Peyer's patch (tissue), 4 donors: ENCODE measurements at regions not wholly inside any gene's neighbourhood (a gene's known extent, or its start where the extent isn't known, plus 50 kb on each side); places are given as distances from the start of the nearest gene placed in this dataset.

Experiments
- CTCF ChIP-seq, 6 experiments: fragments of 450-650 bp in 4 of 6; fragments of 200-600 bp in 2 of 6; sonication (generic) in 1 of 6; IDR thresholded peaks; one replicate each; pipeline ENCODE4 v1.5.1; 2017 to 2019; ENCODE audit warnings: antibody characterized with exemption in 6 of 6, mild to moderate bottlenecking in 3 of 6, moderate library complexity in 1 of 6
- POLR2A ChIP-seq, 2 donors: fragments of 450-650 bp; IDR thresholded peaks; one replicate each; pipeline ENCODE4 v1.5.1; 2017; ENCODE audit warnings: antibody characterized with exemption in 2 of 2, mild to moderate bottlenecking in 2 of 2, moderate library complexity in 2 of 2

GRCh38 chr3:161854232-161854771 lies 357.7 kb downstream of the OTOL1 start:
- peak in 1 of 6 experiments; percentile 11 for TF ChIP-seq CTCF (IDR thresholded peaks at IDR 0.05)
- no peak for TF ChIP-seq POLR2A (IDR thresholded peaks at IDR 0.05)
